ENCODE measurements at regions not wholly inside any gene's neighbourhood (a gene's known extent, or its start where the extent isn't known, plus 50 kb on each side); places are given as distances from the start of the nearest gene placed in this dataset.

DNA sequence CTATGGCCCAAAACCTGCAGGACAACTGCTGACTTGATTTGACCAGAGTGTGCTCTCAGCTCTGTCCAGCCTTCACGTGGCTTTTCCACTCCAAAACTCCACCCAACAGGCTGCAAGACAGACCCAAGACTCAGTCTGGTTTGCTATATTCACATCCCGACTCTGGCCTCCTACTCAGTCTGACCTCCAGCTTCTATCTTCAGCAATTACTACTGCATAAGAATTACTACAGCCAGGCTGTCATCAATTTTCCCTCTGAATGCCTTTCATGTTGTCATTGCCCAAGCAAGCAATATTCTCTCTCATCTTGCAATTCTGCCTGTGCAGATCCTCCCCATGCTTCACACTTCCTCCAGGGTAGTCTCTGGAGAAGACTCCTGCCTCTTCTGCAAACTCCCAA lies 53.6 kb upstream of the GYPC start:
- TF ChIP-seq, protein P1, sequence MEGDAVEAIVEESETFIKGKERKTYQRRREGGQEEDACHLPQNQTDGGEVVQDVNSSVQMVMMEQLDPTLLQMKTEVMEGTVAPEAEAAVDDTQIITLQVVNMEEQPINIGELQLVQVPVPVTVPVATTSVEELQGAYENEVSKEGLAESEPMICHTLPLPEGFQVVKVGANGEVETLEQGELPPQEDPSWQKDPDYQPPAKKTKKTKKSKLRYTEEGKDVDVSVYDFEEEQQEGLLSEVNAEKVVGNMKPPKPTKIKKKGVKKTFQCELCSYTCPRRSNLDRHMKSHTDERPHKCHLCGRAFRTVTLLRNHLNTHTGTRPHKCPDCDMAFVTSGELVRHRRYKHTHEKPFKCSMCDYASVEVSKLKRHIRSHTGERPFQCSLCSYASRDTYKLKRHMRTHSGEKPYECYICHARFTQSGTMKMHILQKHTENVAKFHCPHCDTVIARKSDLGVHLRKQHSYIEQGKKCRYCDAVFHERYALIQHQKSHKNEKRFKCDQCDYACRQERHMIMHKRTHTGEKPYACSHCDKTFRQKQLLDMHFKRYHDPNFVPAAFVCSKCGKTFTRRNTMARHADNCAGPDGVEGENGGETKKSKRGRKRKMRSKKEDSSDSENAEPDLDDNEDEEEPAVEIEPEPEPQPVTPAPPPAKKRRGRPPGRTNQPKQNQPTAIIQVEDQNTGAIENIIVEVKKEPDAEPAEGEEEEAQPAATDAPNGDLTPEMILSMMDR (conservative IDR thresholded peaks at IDR 0.05 in 1 of 2, IDR thresholded peaks at IDR 0.05 in 1 of 2; ENCODE audit: low read depth in 1 of 2, low read length in 2 of 2), result no peak
- no peak for TF ChIP-seq EZH2 (IDR thresholded peaks at IDR 0.05; ENCODE audit: low read length, missing control alignments)

All from fibroblast of lung (primary cell).